GM23338 (cell line): ENCODE measurements at regions not wholly inside any gene's neighbourhood (a gene's known extent, or its start where the extent isn't known, plus 50 kb on each side); places are given as distances from the start of the nearest gene placed in this dataset.
"Not testable (repeated sequence)": the region's sequence is repeated elsewhere in the genome, so short reads cannot be mapped to it uniquely, and the experiment has no call there.

Source experiments
- ATAC-seq: fragments of 200-7000 bp; cut with Tn5 transposase; 3 replicates; pipeline ENCODE4 v1.9.1; 2020
- DNase-seq: peaks from one replicate; pipeline ENCODE4 v3.0.0-alpha.2; 2015; ENCODE audit warnings: low spot score
- H2AFZ ChIP-seq: fragments of 200-600 bp; sonication (generic); 2 replicates; pipeline ENCODE4 v1.8.0; 2016; ENCODE audit warnings: antibody characterized with exemption, mild to moderate bottlenecking, moderate library complexity
- H3F3A ChIP-seq: fragments of 200-600 bp; sonication (generic); replicated peaks from 2 replicates; pipeline ENCODE4 v1.8.0; 2017; ENCODE audit warnings: antibody characterized with exemption, mixed run types, low read depth
- H3K27ac ChIP-seq: fragments of 200-600 bp; sonication (generic); 2 replicates; pipeline ENCODE4 v1.6.1; 2016; ENCODE audit warnings: low read depth
- H3K27me3 ChIP-seq: fragments of 200-600 bp; sonication (generic); 2 replicates; pipeline ENCODE4 v1.8.0; 2016; ENCODE audit warnings: mild to moderate bottlenecking, mixed run types, moderate library complexity; ENCODE audit not compliant: insufficient read depth
- H3K36me3 ChIP-seq: fragments of 200-600 bp; sonication (generic); 2 replicates; pipeline ENCODE4 v1.8.0; 2016; ENCODE audit warnings: mild to moderate bottlenecking; ENCODE audit not compliant: insufficient read depth
- H3K4me1 ChIP-seq: fragments of 200-600 bp; sonication (generic); 2 replicates; pipeline ENCODE4 v1.8.0; 2016; ENCODE audit warnings: mild to moderate bottlenecking, moderate library complexity; ENCODE audit not compliant: insufficient read depth
- H3K4me2 ChIP-seq: fragments of 200-600 bp; sonication (generic); 2 replicates; pipeline ENCODE4 v1.7.1; 2017; ENCODE audit warnings: mixed run types
- H3K4me3 ChIP-seq: fragments of 200-600 bp; sonication (generic); 2 replicates; pipeline ENCODE4 v1.6.1; 2016; ENCODE audit warnings: mixed run types
- H3K79me2 ChIP-seq: fragments of 200-600 bp; sonication (generic); replicated peaks from 2 replicates; pipeline ENCODE4 v1.8.0; 2017; ENCODE audit warnings: mild to moderate bottlenecking; ENCODE audit not compliant: insufficient read depth
- H3K9me2 ChIP-seq: fragments of 200-600 bp; sonication (generic); 2 replicates; pipeline ENCODE4 v1.8.0; 2017; ENCODE audit not compliant: insufficient read depth
- H4K20me1 ChIP-seq: fragments of 200-600 bp; sonication (generic); replicated peaks from 2 replicates; pipeline ENCODE4 v1.8.0; 2017; ENCODE audit warnings: mild to moderate bottlenecking; ENCODE audit not compliant: insufficient read depth
- H3K27ac Mint-ChIP-seq: 2 replicates; pipeline ENCODE4 v1.8.0; 2020; ENCODE audit warnings: inconsistent platforms, mild to moderate bottlenecking, moderate library complexity, mixed read lengths
- H3K27me3 Mint-ChIP-seq: 3 replicates; pipeline ENCODE4 v1.8.0; 2022; ENCODE audit warnings: low read depth, mild to moderate bottlenecking, moderate library complexity, mixed read lengths, inconsistent platforms; ENCODE audit not compliant: insufficient read depth, poor library complexity
- H3K36me3 Mint-ChIP-seq: 3 replicates; pipeline ENCODE4 v1.8.0; 2021; ENCODE audit warnings: low read depth, mild to moderate bottlenecking, inconsistent platforms, moderate library complexity, mixed read lengths
- H3K4me1 Mint-ChIP-seq: 3 replicates; pipeline ENCODE4 v1.8.0; 2020; ENCODE audit warnings: mild to moderate bottlenecking, inconsistent platforms, mixed read lengths
- H3K4me3 Mint-ChIP-seq: 3 replicates; pipeline ENCODE4 v1.8.0; 2021; ENCODE audit warnings: moderate library complexity, mild to moderate bottlenecking, inconsistent platforms, mixed read lengths
- H3K9me3 Mint-ChIP-seq: 3 replicates; pipeline ENCODE4 v1.8.0; 2020; ENCODE audit warnings: moderate library complexity, mild to moderate bottlenecking, inconsistent platforms, mixed read lengths
- CREB1 ChIP-seq: fragments of 250-450 bp; sonication (Bioruptor Pico); IDR thresholded peaks from 2 replicates; pipeline ENCODE4 v1.5.0; 2020; ENCODE audit warnings: low read depth, mild to moderate bottlenecking, moderate library complexity
- ETS1 ChIP-seq: IDR thresholded peaks from 2 replicates; pipeline ENCODE4 v1.6.1; 2016; ENCODE audit warnings: antibody characterized with exemption
- EZH2 ChIP-seq: fragments of 200-600 bp; sonication (generic); IDR thresholded peaks from one replicate; pipeline ENCODE4 v1.8.0; 2017; ENCODE audit warnings: antibody characterized with exemption, mild to moderate bottlenecking, low read depth; ENCODE audit not compliant: unreplicated experiment
- EZH2phosphoT487 ChIP-seq: fragments of 200-600 bp; sonication (generic); IDR thresholded peaks from one replicate; pipeline ENCODE4 v1.8.1; 2018; ENCODE audit warnings: antibody characterized with exemption; ENCODE audit not compliant: unreplicated experiment
- JUNB ChIP-seq: IDR thresholded peaks from one replicate; pipeline ENCODE4 v1.6.1; 2016; ENCODE audit warnings: antibody characterized with exemption; ENCODE audit not compliant: unreplicated experiment
- NANOG ChIP-seq: IDR thresholded peaks from 2 replicates; pipeline ENCODE4 v1.6.1; 2016; ENCODE audit warnings: antibody characterized with exemption, borderline replicate concordance
- POLR2AphosphoS5 ChIP-seq: IDR thresholded peaks from 2 replicates; pipeline ENCODE4 v1.6.1; 2016; ENCODE audit warnings: antibody characterized with exemption, low read depth
- STAT1 ChIP-seq: IDR thresholded peaks from one replicate; pipeline ENCODE4 v1.6.1; 2016; ENCODE audit warnings: antibody characterized with exemption; ENCODE audit not compliant: unreplicated experiment
- ZNF114 ChIP-seq: fragments of 250-450 bp; sonication (Bioruptor Pico); IDR thresholded peaks from 2 replicates; pipeline ENCODE4 v1.5.0; 2020; ENCODE audit warnings: mild to moderate bottlenecking, moderate library complexity
- ZNF331 ChIP-seq: fragments of 250-450 bp; sonication (Bioruptor Pico); IDR thresholded peaks from 2 replicates; pipeline ENCODE4 v1.5.0; 2020; ENCODE audit warnings: low read depth, mild to moderate bottlenecking, moderate library complexity
- ZNF462 ChIP-seq: fragments of 250-450 bp; sonication (Bioruptor Pico); IDR thresholded peaks from 2 replicates; pipeline ENCODE4 v1.5.0; 2020; ENCODE audit warnings: mild to moderate bottlenecking, moderate library complexity

- TF ChIP-seq ZNF462 (no peak), POLR2AphosphoS5 (no peak), JUNB (no peak), ZNF331 (CRISPR knock-in tag) (no peak), ETS1 (no peak), EZH2phosphoT487 (no peak), STAT1 (no peak), EZH2 (no peak), ZNF114 (CRISPR knock-in tag) (no peak), CREB1 (CRISPR knock-in tag) (no peak), NANOG (no peak)
Measured at GRCh38 chr5:99543841-99544240, 615.0 kb upstream of the CHD1 start (continued).

GRCh38 chr5:99534241-99534640 lies 605.4 kb upstream of the CHD1 start:
- not testable (repeated sequence) for H3K36me3 Mint-ChIP-seq, H3K79me2 ChIP-seq, H3K27me3 ChIP-seq, H3K4me2 ChIP-seq, H3K4me1 Mint-ChIP-seq, H3K9me3 Mint-ChIP-seq, H3F3A ChIP-seq, DNase-seq, H3K4me1 ChIP-seq, H4K20me1 ChIP-seq, H3K27ac ChIP-seq, H3K4me3 Mint-ChIP-seq, ATAC-seq, H2AFZ ChIP-seq, H3K36me3 ChIP-seq, H3K27ac Mint-ChIP-seq, H3K9me2 ChIP-seq, H3K4me3 ChIP-seq, H3K27me3 Mint-ChIP-seq

- H3K4me3 Mint-ChIP-seq, H3K4me1 Mint-ChIP-seq, H3K27me3 ChIP-seq, H2AFZ ChIP-seq, H3K9me3 Mint-ChIP-seq, ATAC-seq, H3K79me2 ChIP-seq, H3K9me2 ChIP-seq, H3K27ac ChIP-seq, H3K4me1 ChIP-seq, H3K36me3 Mint-ChIP-seq, H3F3A ChIP-seq, H3K27ac Mint-ChIP-seq, DNase-seq, H3K36me3 ChIP-seq, H3K4me3 ChIP-seq, H3K27me3 Mint-ChIP-seq, H4K20me1 ChIP-seq, H3K4me2 ChIP-seq: not testable (repeated sequence)
Measured at GRCh38 chr5:99521666-99522065, 592.9 kb upstream of the CHD1 start.

- H3K27me3 ChIP-seq, H3K9me3 Mint-ChIP-seq, H3K36me3 ChIP-seq, H4K20me1 ChIP-seq, H3K79me2 ChIP-seq, H3K27me3 Mint-ChIP-seq, H2AFZ ChIP-seq, DNase-seq, H3K36me3 Mint-ChIP-seq, H3K9me2 ChIP-seq, ATAC-seq, H3K4me1 Mint-ChIP-seq, H3K4me3 ChIP-seq, H3K4me3 Mint-ChIP-seq, H3K27ac Mint-ChIP-seq, H3K4me1 ChIP-seq, H3K4me2 ChIP-seq, H3K27ac ChIP-seq, H3F3A ChIP-seq: not testable (repeated sequence)
Measured at GRCh38 chr5:99515864-99516490, 587.2 kb upstream of the CHD1 start.
